Naive thymus-derived CD8-positive, alpha-beta T cell (primary cell): ENCODE measurements at regions not wholly inside any gene's neighbourhood (a gene's known extent, or its start where the extent isn't known, plus 50 kb on each side); places are given as distances from the start of the nearest gene placed in this dataset.
"Not testable (repeated sequence)": the region's sequence is repeated elsewhere in the genome, so short reads cannot be mapped to it uniquely, and the experiment has no call there.

Experiments used
- ATAC-seq, 2 donors: fragments of 150-1000 bp; cut with Tn5 transposase in 1 of 2; sonication (Bioruptor Pico), chemical (Tn5 transposase) in 1 of 2; 1 replicate in 1 of 2; 2 replicates in 1 of 2; pipeline ENCODE4 v1.10.0; 2021; ENCODE audit warnings: mild to moderate bottlenecking in 2 of 2, moderate library complexity in 2 of 2
- POLR2A ChIA-PET: fragments of 350-600 bp; sonication (Branson Sonifier 250); formaldehyde crosslinking; loops from one replicate; lab custom pipeline; 2021; ENCODE audit warnings: antibody characterized with exemption; lab: Charles Lee
- DNase-seq, 10 donors: peaks; one replicate each; pipeline versions ENCODE4 v3.0.0 to v3.0.0-alpha.2; 2020 to 2022
- H3K27ac Mint-ChIP-seq, 10 donors: one replicate each; pipeline ENCODE4 v1.8.0; 2020 to 2022; ENCODE audit warnings: mild to moderate bottlenecking in 10 of 10, mixed read lengths in 10 of 10, moderate library complexity in 4 of 10, inconsistent platforms in 1 of 10
- H3K27me3 Mint-ChIP-seq, 5 donors: one replicate each; pipeline ENCODE4 v1.8.0; 2021 to 2022; ENCODE audit warnings: mixed read lengths in 5 of 5
- H3K36me3 Mint-ChIP-seq, 3 donors: one replicate each; pipeline ENCODE4 v1.8.0; 2020 to 2022; ENCODE audit warnings: mixed read lengths in 3 of 3, mild to moderate bottlenecking in 2 of 3, inconsistent platforms in 1 of 3
- H3K4me1 Mint-ChIP-seq, 4 donors: one replicate each; pipeline ENCODE4 v1.8.0; 2021 to 2022; ENCODE audit warnings: mixed read lengths in 4 of 4
- H3K4me3 Mint-ChIP-seq, 10 donors: one replicate each; pipeline ENCODE4 v1.8.0; 2020 to 2022; ENCODE audit warnings: mild to moderate bottlenecking in 10 of 10, mixed read lengths in 10 of 10, moderate library complexity in 6 of 10, inconsistent platforms in 1 of 10
- H3K9me3 Mint-ChIP-seq, 9 donors: one replicate each; pipeline ENCODE4 v1.8.0; 2020 to 2022; ENCODE audit warnings: mixed read lengths in 9 of 9, mild to moderate bottlenecking in 3 of 9, inconsistent platforms in 1 of 9, moderate library complexity in 1 of 9

DNA sequence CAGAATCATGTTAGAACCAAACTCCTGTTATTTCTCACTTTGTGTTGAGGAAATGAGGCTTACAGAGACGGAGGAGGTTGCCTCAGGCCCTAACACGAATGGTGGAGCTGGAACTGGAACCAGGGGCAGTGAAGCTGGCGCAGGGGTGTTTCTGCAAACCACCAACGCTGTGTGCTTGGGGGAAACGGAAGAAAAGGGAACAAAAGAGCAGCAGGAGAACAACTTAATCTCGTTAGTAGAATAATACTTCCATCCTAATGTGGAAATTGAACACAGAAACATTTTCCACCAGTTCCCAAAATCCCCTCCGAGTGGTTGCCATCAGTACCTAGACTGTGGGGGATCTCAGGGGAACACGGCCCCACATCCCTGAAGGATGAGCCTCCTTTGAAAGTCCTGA is 103.4 kb upstream of the FRMD1 start:
- Mint-ChIP-seq H3K27me3 (peaks cover 0 to 11% (median 8%) of the 10 kb centered on the region in 5 donors), H3K36me3 (no peaks in the 10 kb centered on the region), H3K4me3 (no peak overlapping the region), H3K9me3 (peaks cover 0 to 3% (median 0%) of the 10 kb centered on the region in 9 donors), H3K27ac (no peak overlapping the region), H3K4me1 (no peaks in the 10 kb centered on the region)
- ATAC-seq = no peak
- POLR2A ChIA-PET = no interaction called here
- DNase-seq = no peak

DNA sequence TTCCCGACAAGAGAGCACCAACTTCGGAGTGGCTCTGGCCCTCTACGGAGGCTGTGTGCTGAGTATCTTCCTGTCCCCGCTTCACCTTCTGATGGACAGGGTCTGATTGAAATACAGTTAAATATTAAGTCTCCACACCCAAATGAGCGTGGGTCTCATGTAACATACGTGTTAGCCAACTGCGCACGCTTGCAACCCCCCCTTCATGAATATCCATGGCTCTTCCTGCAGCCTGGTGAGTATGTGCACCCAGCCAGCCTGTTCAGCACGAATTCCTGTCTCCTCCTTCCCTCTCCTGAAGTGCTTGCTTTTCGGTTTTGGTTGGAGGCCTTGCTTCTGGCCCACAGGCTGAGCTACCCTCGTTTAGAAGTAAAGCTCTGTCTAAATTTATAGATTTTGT is 102.9 kb upstream of the FRMD1 start:
- H3K27me3 Mint-ChIP-seq = peaks cover 0 to 11% (median 8%) of the 10 kb centered on the region in 5 donors

GRCh38 chr6:168181316-168181715 is 102.3 kb upstream of the FRMD1 start:
- DNase-seq = no peak
- no peak overlapping the region for H3K4me3 Mint-ChIP-seq
- peaks cover 0 to 11% (median 8%) of the 10 kb centered on the region in 5 donors for H3K27me3 Mint-ChIP-seq
- POLR2A ChIA-PET = no interaction called here
- H3K36me3 Mint-ChIP-seq = no peaks in the 10 kb centered on the region
- no peaks in the 10 kb centered on the region for H3K9me3 Mint-ChIP-seq
- no peak for ATAC-seq
- H3K4me1 Mint-ChIP-seq = no peaks in the 10 kb centered on the region
- no peak overlapping the region for H3K27ac Mint-ChIP-seq

More for the DNA sequence above, 102.9 kb upstream of the FRMD1 start:
- Mint-ChIP-seq H3K9me3 (peaks cover 0 to 2% (median 0%) of the 10 kb centered on the region in 9 donors), H3K4me1 (no peaks in the 10 kb centered on the region), H3K4me3 (no peak overlapping the region), H3K27ac (no peak overlapping the region), H3K36me3 (no peaks in the 10 kb centered on the region)
- ATAC-seq (no peak), DNase-seq (no peak)
- POLR2A ChIA-PET = no interaction called here

DNA sequence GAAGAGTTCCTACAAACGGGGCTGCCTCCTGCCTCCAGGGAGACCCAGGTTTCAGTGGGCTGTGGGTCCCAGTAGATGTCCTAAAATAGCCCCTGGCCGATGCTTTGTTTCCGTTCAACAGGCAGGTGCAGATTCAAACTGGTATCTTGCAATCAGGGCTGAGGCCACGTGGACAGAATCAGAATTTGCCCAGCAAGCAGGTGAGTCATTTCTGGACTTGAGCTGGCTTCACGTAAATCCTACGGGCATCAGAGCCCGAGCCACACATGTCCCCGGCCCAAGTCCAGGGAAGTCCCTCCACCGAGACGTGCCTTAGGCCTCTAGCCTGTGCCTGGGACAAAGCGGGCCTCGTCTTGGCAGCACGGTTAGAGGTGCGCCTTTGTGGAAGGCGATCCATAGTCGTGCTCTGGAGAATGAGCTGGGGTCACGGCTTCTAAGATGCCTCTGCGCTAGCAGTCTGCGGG is 101.6 kb upstream of the FRMD1 start:
- no peaks in the 10 kb centered on the region for H3K4me1 Mint-ChIP-seq
- no peak for ATAC-seq

DNA sequence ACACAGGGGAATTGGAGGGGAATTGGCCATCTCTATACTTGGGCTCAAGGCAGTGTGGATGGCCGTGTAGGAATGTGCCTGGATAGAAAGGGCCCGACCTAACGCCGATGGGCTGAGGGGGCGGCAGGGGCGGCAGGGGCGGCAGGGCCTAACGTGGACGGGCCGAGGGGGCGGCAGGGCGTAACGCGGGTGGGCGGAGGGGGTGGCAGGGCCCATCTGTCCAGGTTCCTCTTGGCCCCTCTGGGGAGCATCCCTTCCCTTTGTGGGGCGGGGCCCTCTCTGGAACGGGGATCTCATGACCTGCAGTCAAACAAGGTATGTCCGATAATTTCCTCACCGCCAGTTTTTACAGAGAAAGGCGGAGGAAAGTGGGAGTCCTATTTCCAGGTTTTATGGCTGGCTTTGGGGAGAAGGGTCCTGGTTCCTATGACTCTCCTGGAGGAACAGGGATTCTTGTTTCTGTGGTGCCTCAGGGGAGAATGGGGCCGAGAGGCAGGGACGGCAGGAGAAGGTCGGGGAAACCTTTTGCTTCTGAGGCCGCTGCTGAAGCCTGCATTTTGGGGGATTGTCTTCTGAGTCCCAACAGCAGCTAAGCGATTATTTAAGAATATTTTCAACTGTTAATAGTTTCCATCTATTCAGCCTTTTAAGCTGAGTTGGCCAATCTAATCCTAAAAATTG is 100.8 kb upstream of the FRMD1 start:
- Mint-ChIP-seq H3K4me1 (no peaks in the 10 kb centered on the region), H3K9me3 (no peaks in the 10 kb centered on the region), H3K27me3 (peaks cover 0 to 11% (median 8%) of the 10 kb centered on the region in 5 donors), H3K27ac (no peak overlapping the region), H3K36me3 (no peaks in the 10 kb centered on the region), H3K4me3 (no peak overlapping the region)
- ATAC-seq (no peak), DNase-seq (no peak)
- POLR2A ChIA-PET = no interaction called here

More for the DNA sequence above, 101.6 kb upstream of the FRMD1 start:
- no peak for DNase-seq
- Mint-ChIP-seq H3K9me3 (no peaks in the 10 kb centered on the region), H3K4me3 (no peak overlapping the region), H3K36me3 (no peaks in the 10 kb centered on the region), H3K27me3 (peaks cover 0 to 11% (median 8%) of the 10 kb centered on the region in 5 donors), H3K27ac (no peak overlapping the region)
- POLR2A ChIA-PET = no interaction called here

DNA sequence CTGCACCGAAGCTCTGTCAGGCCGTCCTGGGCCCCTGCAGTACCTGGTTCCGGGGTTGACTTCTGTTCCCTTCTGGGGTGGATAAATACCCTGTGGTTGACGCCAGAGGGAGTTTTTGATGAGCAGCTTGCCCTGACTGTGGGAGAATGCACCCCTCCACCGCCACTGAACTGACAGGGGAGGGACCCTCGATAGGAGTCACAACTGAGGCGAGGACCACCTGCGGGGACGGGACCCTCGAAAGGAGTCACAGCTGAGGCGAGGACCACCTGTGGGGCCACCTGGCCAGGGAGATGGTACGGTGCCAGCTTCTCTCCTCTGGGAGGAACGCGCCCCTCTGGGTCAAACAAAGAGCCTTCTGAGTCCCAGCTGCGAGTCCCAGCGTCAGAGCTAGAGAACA is 100.1 kb upstream of the FRMD1 start:
- POLR2A ChIA-PET = no interaction called here

GRCh38 chr6:168177103-168177891 is 98.3 kb upstream of the FRMD1 start:
- H3K9me3 Mint-ChIP-seq = no peaks in the 10 kb centered on the region
- POLR2A ChIA-PET = no interaction called here

More for the DNA sequence above, 100.1 kb upstream of the FRMD1 start:
- Mint-ChIP-seq H3K27ac (no peak overlapping the region), H3K27me3 (peaks cover 2 to 18% (median 8%) of the 10 kb centered on the region in 5 donors), H3K4me3 (no peak overlapping the region), H3K36me3 (no peaks in the 10 kb centered on the region), H3K9me3 (no peaks in the 10 kb centered on the region), H3K4me1 (no peaks in the 10 kb centered on the region)
- no peak for DNase-seq
- ATAC-seq = no peak

DNA sequence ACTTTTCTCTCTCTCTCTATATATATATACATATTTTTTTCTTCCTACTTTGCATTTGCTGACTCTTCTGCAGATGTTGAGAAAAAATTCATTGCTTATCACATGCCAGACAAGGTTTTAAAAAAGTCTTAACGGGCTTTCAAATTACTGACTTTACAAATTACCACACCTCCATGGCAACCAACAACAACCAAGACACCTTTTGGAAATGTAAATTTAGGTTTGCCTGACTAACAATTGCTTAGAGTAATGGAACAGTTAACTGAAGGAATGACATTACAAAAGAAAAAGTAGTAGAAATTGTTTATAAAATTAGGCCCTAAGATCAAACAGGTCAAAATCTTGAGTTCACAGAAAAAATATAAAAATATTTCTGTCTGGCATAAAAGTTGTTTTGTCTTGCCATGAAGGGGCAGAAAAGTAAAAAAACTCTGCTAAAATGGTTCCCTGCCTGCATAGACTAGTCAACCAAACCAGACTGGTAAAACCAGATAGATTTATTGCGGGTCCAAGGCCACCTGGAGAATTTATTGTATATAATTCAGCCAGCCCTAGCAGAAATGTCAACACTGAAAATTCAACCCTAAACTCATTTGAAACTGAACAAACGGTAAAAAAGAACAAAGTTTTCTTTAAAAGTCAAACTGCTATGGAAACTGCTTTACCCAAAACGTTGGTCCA is 92.8 kb upstream of the FRMD1 start:
- H3K4me1 Mint-ChIP-seq = peaks cover 0 to 4% (median 2%) of the 10 kb centered on the region in 4 donors
- no peaks in the 10 kb centered on the region for H3K36me3 Mint-ChIP-seq
- H3K27ac Mint-ChIP-seq = no peak overlapping the region
- H3K27me3 Mint-ChIP-seq = peaks cover 2 to 19% (median 3%) of the 10 kb centered on the region in 5 donors
- DNase-seq = no peak
- no peak for ATAC-seq
- no peak overlapping the region for H3K4me3 Mint-ChIP-seq
- POLR2A ChIA-PET = no interaction called here
- H3K9me3 Mint-ChIP-seq = peaks cover 0 to 14% (median 4%) of the 10 kb centered on the region in 9 donors

More at GRCh38 chr6:168177103-168177891, 98.3 kb upstream of the FRMD1 start:
- ATAC-seq (no peak), DNase-seq (no peak)
- Mint-ChIP-seq H3K36me3 (no peaks in the 10 kb centered on the region), H3K4me3 (no peak overlapping the region), H3K4me1 (no peaks in the 10 kb centered on the region), H3K27ac (no peak overlapping the region), H3K27me3 (peaks cover 2 to 20% (median 8%) of the 10 kb centered on the region in 5 donors)

GRCh38 chr6:168170841-168171601 is 92.0 kb upstream of the FRMD1 start:
- Mint-ChIP-seq H3K4me1 (peaks cover 0 to 4% (median 2%) of the 10 kb centered on the region in 4 donors), H3K27ac (no peak overlapping the region), H3K27me3 (peaks cover 2 to 19% (median 3%) of the 10 kb centered on the region in 5 donors), H3K9me3 (peaks cover 0 to 14% (median 4%) of the 10 kb centered on the region in 9 donors), H3K36me3 (no peaks in the 10 kb centered on the region), H3K4me3 (no peak overlapping the region)
- DNase-seq (no peak), ATAC-seq (no peak)
- POLR2A ChIA-PET = no interaction called here

- Mint-ChIP-seq H3K4me1 (peaks cover 0 to 4% (median 2%) of the 10 kb centered on the region in 4 donors), H3K27ac (no peak overlapping the region), H3K4me3 (no peak overlapping the region), H3K36me3 (no peaks in the 10 kb centered on the region), H3K9me3 (peaks cover 0 to 14% (median 4%) of the 10 kb centered on the region in 9 donors), H3K27me3 (peaks cover 2 to 24% (median 4%) of the 10 kb centered on the region in 5 donors)
- DNase-seq (no peak), ATAC-seq (no peak)
- POLR2A ChIA-PET = no interaction called here
Observed at GRCh38 chr6:168169624-168170023, 90.6 kb upstream of the FRMD1 start.

GRCh38 chr6:168168936-168169335 is 89.9 kb upstream of the FRMD1 start:
- ATAC-seq, H3K4me3 Mint-ChIP-seq, H3K4me1 Mint-ChIP-seq, DNase-seq, H3K27ac Mint-ChIP-seq, POLR2A ChIA-PET, H3K36me3 Mint-ChIP-seq: not testable (repeated sequence)
- peaks cover 0 to 14% (median 4%) of the 10 kb centered on the region in 9 donors for H3K9me3 Mint-ChIP-seq
- peaks cover under 1 to 20% (median 3%) of the 10 kb centered on the region in 5 donors for H3K27me3 Mint-ChIP-seq

DNA sequence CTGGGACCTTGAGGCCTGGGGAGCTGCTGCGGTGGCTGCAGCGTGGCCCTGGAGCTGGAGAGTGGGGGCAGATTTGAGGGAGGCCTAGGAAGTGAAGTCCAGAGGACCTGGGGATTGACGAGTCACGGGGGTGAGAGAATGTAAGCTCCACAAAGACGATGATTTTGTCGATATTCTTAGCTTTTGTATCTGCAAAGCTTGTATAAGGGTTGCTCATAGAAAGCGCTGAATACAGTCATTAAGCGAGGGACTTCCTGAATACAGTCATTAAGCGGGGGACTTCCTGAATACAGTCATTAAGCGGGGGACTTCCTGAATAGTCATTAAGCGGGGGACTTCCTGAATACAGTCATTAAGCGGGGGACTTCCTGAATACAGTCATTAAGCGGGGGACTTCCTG is 89.3 kb upstream of the FRMD1 start:
- POLR2A ChIA-PET, H3K36me3 Mint-ChIP-seq, H3K4me3 Mint-ChIP-seq, H3K4me1 Mint-ChIP-seq, H3K27ac Mint-ChIP-seq, DNase-seq, ATAC-seq: not testable (repeated sequence)
- Mint-ChIP-seq H3K27me3 (peaks cover 1 to 22% (median 3%) of the 10 kb centered on the region in 5 donors), H3K9me3 (peaks cover 0 to 14% (median 4%) of the 10 kb centered on the region in 9 donors)
